ENCODE measurements at regions not wholly inside any gene's neighbourhood (a gene's known extent, or its start where the extent isn't known, plus 50 kb on each side); places are given as distances from the start of the nearest gene placed in this dataset.
A peak's percentile ranks its signal among the peaks of the same experiment; 100 is the strongest.

DNA sequence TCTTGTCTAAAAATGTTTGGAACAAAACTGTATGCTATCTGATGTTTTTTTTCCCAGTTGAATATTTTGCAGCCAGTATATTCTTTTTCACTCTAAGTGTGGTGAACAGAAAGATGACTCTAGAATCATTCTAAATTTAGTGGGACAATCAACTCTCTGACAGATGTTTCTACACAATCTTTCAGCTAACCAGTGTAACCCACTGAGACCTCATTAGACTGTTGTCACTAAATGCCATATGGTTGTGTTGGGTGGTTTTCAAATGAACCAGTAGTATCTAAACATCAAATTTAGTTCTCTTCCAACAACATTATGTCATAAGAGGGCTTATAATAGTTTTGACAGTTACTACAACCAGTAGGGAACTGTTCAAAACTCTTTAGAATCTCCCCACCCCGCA lies 129.6 kb upstream of the PRLR start:
- DNase-seq = no peak

DNA sequence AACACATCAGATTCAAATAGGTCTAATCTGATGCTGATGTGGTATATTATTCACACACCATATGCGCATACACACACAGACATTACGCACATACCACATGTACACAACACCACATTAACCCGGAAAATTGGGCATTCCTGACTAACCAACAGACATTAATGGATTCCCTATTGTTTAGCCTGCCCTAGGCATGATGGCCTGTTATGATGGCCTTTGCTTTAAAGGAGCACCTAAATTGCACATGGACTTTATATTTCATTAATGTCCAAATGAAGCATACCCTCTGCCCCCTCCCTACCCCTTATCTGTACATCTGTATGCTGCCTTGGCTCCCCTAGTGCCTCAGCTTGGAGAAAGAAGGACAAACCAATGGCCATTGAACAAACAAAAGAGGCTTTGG lies 127.7 kb upstream of the PRLR start:
- DNase-seq = no peak

GRCh38 chr5:35356725-35357124 lies 126.4 kb upstream of the PRLR start:
- no peak for DNase-seq

GRCh38 chr5:35354751-35355150 lies 124.5 kb upstream of the PRLR start:
- no peak for DNase-seq

DNA sequence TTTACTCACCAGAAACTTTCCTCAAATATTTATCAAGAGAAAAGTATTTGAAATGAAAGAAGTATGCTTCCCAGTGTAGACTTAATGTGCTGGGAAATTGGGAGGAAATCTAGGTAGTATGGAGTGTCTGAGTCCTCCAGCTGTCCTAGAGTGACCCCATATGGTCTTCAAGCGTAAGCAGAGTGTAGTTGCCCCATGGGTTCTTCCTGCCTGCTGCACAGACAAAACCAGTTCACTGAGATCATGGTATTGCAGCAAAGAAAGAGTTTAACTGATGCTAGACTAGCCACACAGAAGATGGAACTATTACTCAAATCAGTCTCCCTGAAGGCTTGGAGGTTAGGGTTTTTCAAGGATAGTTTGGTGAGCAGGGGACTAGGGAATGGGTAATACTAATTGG lies 114.9 kb upstream of the PRLR start:
- DNase-seq = no peak

GRCh38 chr5:35342664-35343063 lies 112.4 kb upstream of the PRLR start:
- DNase-seq = no peak

DNA sequence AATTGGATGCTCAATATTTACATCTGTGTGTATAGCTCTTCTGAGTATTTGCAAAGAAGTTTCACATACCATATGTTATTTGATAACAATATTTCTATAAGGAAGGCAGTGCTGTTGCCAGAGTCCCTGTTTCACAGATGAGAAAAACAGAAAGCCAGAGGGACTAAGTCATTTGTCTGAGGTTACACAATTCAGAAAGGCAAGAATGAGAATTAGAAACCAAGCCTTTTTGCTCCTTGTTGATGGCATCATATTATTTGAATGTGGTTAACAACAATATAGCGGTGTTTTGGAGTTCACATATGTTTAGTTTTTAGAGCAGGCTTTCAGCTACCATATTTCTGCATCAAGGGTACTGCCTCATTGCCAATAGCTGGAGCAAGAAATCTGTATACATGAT lies 110.9 kb upstream of the PRLR start:
- DNase-seq = no peak

DNA sequence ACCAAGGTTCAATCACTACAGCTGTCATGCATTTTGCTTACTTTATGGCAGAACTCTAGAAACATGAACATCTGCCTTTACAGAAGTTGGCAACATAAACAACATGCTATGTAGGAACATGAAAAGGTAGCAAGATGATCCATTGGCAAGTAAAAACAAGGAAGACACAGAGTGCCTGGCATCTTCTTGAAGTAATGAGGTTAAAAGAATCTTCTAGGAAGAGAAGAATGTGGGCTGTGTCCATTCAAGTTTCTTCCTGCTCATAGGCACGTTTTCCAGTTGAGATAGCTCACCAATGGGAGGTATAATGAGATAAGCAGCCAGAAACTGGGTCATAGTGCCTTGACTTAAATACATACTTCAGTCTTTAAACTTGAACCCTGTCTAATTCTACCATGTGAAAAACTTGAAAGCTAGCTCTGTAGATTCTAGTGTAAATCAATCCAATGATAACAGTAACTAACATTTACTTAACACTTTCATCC lies 109.4 kb upstream of the PRLR start:
- no peak for DNase-seq

DNA sequence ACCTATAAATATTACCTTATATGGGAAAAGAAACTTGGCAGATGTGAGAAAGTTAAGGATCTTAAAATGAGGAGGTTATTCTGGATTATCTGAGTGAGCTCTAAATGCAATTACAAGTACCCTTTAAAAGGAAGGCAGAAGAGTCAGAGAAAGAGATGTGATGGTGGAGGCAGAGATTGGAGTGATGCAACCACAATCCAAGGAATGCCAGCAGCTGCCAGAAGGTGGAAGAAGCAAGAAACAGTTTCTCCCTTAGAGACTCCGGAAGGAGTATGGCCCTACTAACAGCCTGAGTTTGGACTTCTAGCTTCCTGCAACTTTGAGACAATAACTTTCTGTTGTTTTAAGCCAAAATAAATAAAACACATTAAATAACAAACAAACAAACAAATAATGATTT lies 108.7 kb upstream of the PRLR start:
- no peak for DNase-seq

GRCh38 chr5:35338157-35338453 lies 107.8 kb upstream of the PRLR start:
- DNase-seq = no peak

DNA sequence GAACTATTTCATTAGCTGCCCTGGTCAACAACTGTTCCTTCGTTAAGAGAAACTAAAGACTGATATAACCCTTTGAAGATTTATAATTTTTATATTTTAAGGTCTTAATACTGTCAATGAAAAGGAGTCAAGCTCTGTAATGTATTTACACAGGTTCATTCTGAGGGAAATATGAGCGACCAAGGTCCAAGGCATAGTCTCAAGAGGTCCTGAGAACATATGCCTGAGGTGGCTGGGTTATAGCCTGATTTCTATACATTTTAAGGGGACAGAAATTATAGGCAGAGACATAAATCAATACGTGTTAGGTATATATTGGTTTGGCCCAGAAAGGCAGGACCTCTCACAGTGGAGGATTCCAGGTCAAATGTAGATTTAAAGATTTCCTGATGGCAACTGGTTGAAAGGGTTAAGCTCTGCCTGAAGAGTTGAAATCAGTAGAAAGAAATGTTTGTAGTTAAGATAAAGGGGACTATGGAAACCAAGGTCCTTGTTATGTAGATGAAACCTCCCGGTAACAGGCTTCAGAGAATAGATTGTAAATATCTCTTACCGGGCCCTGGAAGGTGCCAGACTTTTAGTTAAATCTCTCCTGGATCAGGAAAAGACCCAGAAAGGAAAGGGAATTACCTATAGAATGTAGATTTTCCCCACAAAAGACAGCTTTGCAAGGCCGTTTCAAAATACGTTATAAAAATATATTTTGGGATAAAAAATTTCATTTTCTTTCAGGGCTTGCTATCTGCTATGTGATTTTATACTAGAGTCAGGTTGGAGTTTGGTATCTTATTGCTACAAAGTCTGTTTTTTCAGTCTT lies 107.3 kb upstream of the PRLR start:
- no peak for DNase-seq

- no peak for DNase-seq
Measured at GRCh38 chr5:35336230-35336629, 105.9 kb upstream of the PRLR start.

GRCh38 chr5:35335752-35336151 lies 105.5 kb upstream of the PRLR start:
- no peak for DNase-seq

DNA sequence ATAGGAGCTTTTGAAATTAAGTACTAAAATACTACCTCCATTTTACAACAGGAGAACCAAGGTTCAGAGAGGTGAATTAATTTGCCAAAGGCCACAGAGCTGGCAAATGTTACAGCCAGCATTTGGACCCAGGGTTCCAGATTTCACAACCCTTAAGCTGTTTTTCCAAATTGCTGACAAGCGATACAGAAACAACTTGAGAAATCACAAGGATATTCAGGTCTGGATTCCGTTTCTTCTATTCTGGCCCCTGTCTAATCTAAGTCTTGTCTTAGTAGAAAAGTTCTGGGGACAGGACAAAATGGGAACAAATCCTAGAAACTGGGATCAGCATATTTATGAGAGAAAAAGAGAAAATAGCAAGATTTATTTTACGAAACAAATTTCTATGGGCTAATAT lies 103.1 kb upstream of the PRLR start:
- no peak for DNase-seq

GRCh38 chr5:35331956-35332950 lies 102.0 kb upstream of the PRLR start:
- no peak for DNase-seq

DNA sequence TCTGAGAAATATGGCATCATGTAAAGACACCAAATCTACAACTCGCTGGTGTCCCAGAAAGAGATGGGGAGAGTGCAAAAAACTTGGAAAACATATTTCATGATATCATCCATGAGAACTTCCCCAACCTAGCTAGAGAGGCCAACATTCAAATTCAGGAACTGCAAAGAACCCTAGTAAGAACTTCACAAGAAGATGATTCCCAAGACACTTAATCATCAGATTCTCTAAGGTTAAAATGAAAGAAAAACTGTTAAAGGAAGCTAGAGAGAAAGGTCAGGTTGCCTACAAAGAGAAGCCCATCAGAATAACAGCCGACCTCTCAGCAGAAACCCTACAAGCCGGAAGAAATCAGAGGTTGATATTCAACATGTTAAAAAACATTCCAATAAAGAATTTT lies 95.5 kb upstream of the PRLR start:
- DNase-seq = no peak

GRCh38 chr5:35324679-35325078 lies 94.4 kb upstream of the PRLR start:
- DNase-seq = no peak

- DNase-seq = no peak
Measured at GRCh38 chr5:35324201-35324600, 93.9 kb upstream of the PRLR start.

DNA sequence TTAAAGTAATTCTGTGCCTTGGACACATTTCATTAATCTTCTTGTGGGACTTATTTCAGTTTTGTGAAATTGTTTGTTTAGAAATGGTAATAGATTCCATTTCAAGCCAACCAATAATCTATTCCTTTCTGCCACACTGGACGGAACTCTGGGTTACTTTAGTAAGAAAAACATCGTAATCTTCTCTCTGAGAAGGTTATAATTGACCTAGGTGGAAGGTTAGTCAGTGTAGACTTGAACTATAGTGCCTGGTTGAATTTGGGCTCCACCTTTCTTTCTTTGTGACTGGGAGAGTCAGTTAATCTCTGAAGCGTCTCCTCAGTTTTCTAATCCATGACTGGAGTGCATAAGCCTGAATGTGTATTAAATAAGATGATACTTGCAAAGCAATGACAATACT lies 89.7 kb upstream of the PRLR start:
- no peak for DNase-seq

GRCh38 chr5:35319333-35320002 lies 89.2 kb upstream of the PRLR start:
- peak; percentile 40 for DNase-seq

- DNase-seq = no peak
Measured at GRCh38 chr5:35317586-35317985, 87.3 kb upstream of the PRLR start.

- DNase-seq = no peak
Measured at GRCh38 chr5:35316611-35317274, 86.5 kb upstream of the PRLR start.

DNA sequence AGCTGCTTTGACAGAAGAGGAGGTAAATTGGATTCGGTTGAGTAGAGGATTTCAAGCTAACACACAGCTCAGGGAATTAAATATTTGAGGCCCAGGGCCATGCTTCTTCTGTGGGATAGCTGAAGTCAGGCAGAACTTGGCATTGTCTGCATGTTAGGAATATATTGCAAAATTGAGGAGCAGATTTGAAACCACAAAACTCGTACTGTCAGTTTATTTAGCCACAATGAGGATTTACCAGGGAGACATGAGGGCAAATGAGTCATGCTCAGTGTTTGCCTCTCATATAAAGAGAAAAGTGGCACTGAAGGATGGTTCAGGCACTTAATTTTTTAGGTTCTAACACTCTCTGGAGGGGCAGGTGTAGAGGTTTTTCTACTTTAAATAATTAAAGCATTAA lies 83.0 kb upstream of the PRLR start:
- no peak for DNase-seq
